Sigmoid colon (tissue), 6 donors: ENCODE measurements at regions not wholly inside any gene's neighbourhood (a gene's known extent, or its start where the extent isn't known, plus 50 kb on each side); places are given as distances from the start of the nearest gene placed in this dataset.

Experiments used
- DNase-seq: peaks from one replicate; pipeline ENCODE4 v3.0.0-alpha.2; 2019
- H3K27ac ChIP-seq, 4 donors: fragments of 200-600 bp; sonication (generic); one replicate each; pipeline ENCODE4 v1.5.1; 2016 to 2019; ENCODE audit warnings: mild to moderate bottlenecking in 1 of 4
- H3K27me3 ChIP-seq, 3 donors: fragments of 200-600 bp; sonication (generic); one replicate each; pipeline ENCODE4 v1.5.1; 2019; ENCODE audit warnings: mild to moderate bottlenecking in 1 of 3
- H3K36me3 ChIP-seq, 4 donors: fragments of 200-600 bp; sonication (generic); one replicate each; pipeline ENCODE4 v1.5.1; 2016 to 2019
- H3K4me1 ChIP-seq, 4 donors: fragments of 200-600 bp; sonication (generic); one replicate each; pipeline ENCODE4 v1.5.1; 2017 to 2019
- H3K4me3 ChIP-seq, 4 donors: fragments of 200-600 bp; sonication (generic); one replicate each; pipeline ENCODE4 v1.5.1; 2017 to 2019; ENCODE audit warnings: mild to moderate bottlenecking in 2 of 4, moderate library complexity in 1 of 4
- H3K9me3 ChIP-seq, 4 donors: fragments of 200-600 bp in 3 of 4; sonication (generic) in 3 of 4; one replicate each; pipeline versions ENCODE4 v1.5.1 to v1.6.1; 2013 to 2019
- EP300 ChIP-seq, 4 donors: sonication (generic); formaldehyde crosslinking; IDR thresholded peaks; one replicate each; pipeline ENCODE4 v1.6.1; 2017; ENCODE audit warnings: antibody characterized with exemption in 4 of 4
- POLR2A ChIP-seq, 2 donors: fragments of 450-650 bp; IDR thresholded peaks; one replicate each; pipeline ENCODE4 v1.6.1; 2016; ENCODE audit warnings: antibody characterized with exemption in 2 of 2, mild to moderate bottlenecking in 2 of 2, moderate library complexity in 2 of 2
- POLR2AphosphoS5 ChIP-seq, 4 donors: sonication (generic); formaldehyde crosslinking; IDR thresholded peaks; one replicate each; pipeline ENCODE4 v1.6.1; 2017; ENCODE audit warnings: antibody characterized with exemption in 4 of 4
- WGBS, 2 donors: extraction: QIAGEN DNeasy Blood & Tissue Kit; methylation state at CpG; one replicate each; pipeline ENCODE4 v1.1.7; 2013; 5-methylcytosine and 5-hydroxymethylcytosine counted together
- intact Hi-C: fragments of 100-400 bp; cut with DNase I; formaldehyde crosslinking; loops from one replicate; pipeline ENCODE4 v1.15.1; 2023
- TF ChIP-seq, protein P1 (sequence below), 4 experiments: fragments of 450-650 bp in 3 of 4; fragments of 200-600 bp in 1 of 4; IDR thresholded peaks; one replicate each; pipeline ENCODE4 v1.5.1; 2016 to 2019; ENCODE audit warnings: antibody characterized with exemption in 4 of 4, mild to moderate bottlenecking in 3 of 4, moderate library complexity in 2 of 4
- donor health status: healthy with polysubstance abuse.
- donor health status: healthy.

DNA sequence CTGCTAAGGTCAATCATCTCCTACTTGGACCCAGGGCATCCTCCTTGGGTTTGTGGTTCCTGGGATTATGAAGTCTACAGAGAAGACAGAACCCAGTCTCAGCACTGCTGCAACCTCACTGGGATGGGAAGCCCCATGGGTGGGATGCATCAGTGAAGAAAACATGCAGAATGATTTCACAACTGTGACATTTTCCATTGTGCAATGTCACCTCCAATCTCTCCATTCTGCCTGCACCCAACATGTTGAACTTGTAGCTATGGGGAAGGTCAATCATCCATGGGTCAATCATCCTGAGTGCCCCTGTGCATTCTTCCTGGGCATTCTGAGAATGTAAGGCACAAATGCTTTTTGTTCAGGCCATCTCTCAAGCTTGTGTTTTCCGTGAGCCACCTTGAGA, 1004.4 kb upstream of the TMEM132C start:
- H3K4me3 ChIP-seq = no peak overlapping the region
- WGBS, 2 donors = 72 to 82% methylated on average over 1 of the region's 1 CpG
- no peaks in the 10 kb centered on the region for H3K27me3 ChIP-seq
- no peak for TF ChIP-seq POLR2A (IDR thresholded peaks at IDR 0.05)
- TF ChIP-seq POLR2AphosphoS5 (IDR thresholded peaks at IDR 0.05) = no peak
- TF ChIP-seq, protein P1, sequence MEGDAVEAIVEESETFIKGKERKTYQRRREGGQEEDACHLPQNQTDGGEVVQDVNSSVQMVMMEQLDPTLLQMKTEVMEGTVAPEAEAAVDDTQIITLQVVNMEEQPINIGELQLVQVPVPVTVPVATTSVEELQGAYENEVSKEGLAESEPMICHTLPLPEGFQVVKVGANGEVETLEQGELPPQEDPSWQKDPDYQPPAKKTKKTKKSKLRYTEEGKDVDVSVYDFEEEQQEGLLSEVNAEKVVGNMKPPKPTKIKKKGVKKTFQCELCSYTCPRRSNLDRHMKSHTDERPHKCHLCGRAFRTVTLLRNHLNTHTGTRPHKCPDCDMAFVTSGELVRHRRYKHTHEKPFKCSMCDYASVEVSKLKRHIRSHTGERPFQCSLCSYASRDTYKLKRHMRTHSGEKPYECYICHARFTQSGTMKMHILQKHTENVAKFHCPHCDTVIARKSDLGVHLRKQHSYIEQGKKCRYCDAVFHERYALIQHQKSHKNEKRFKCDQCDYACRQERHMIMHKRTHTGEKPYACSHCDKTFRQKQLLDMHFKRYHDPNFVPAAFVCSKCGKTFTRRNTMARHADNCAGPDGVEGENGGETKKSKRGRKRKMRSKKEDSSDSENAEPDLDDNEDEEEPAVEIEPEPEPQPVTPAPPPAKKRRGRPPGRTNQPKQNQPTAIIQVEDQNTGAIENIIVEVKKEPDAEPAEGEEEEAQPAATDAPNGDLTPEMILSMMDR (IDR thresholded peaks at IDR 0.05) = no peak
- no peak for TF ChIP-seq EP300 (IDR thresholded peaks at IDR 0.05)
- DNase-seq = no peak
- H3K27ac ChIP-seq = no peak overlapping the region
- no peaks in the 10 kb centered on the region for H3K4me1 ChIP-seq
- H3K9me3 ChIP-seq = no peaks in the 10 kb centered on the region
- intact Hi-C loops = no loop called here
- H3K36me3 ChIP-seq = no peaks in the 10 kb centered on the region

DNA sequence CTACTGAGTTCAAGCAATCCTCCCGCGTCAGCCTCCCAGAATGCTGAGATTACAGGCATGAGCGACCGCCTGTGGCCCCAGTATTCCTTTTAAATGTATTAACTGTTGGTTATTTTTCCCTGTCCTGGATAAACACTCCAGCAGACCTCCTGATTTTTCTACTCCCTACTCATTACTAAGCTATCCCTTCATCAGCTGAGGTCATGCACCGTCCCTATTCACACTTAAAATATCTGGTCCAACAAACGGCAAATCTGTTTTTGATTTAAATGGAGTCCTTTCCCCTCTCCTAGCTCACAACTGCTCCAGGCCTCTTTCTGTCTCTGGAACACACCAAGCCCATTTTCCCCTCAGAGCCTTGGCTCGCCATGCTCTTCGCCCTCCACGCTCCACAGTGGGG, 1003.3 kb upstream of the TMEM132C start:
- no peak for DNase-seq
- Histone ChIP-seq H3K36me3 (no peaks in the 10 kb centered on the region), H3K27ac (no peak overlapping the region), H3K4me3 (no peak overlapping the region), H3K27me3 (no peaks in the 10 kb centered on the region), H3K4me1 (no peaks in the 10 kb centered on the region), H3K9me3 (no peaks in the 10 kb centered on the region)
- no peak for TF ChIP-seq EP300 (IDR thresholded peaks at IDR 0.05)
- TF ChIP-seq POLR2AphosphoS5 (IDR thresholded peaks at IDR 0.05) = no peak
- intact Hi-C loops = no loop called here
- 94 to 95% methylated on average over 9 of the region's 9 CpGs for WGBS, 2 donors

DNA sequence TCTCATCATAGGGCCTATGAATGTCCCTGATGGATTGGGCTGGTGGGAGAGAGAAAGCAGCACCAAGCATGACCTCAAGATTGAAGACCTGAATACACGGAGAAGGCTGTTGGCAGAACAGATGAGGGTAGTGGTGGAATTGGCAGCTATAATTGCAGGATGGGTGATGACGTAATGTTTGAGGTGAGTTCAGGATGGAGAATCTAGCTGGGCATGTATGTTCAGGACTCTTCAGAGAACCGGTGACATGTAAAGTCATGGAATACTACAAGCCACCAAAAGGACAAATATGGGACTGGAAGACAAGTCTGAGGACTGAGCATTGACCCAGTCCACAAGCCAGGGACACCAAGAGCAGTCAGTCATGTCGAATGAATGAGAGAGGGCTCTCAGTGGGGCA, 999.8 kb upstream of the TMEM132C start:
- intact Hi-C loops = no loop called here
- Histone ChIP-seq H3K4me1 (no peaks in the 10 kb centered on the region), H3K36me3 (no peaks in the 10 kb centered on the region), H3K9me3 (no peaks in the 10 kb centered on the region), H3K27me3 (no peaks in the 10 kb centered on the region), H3K27ac (no peak overlapping the region), H3K4me3 (no peak overlapping the region)
- TF ChIP-seq POLR2A (IDR thresholded peaks at IDR 0.05) = no peak
- TF ChIP-seq EP300 (IDR thresholded peaks at IDR 0.05) = no peak
- TF ChIP-seq, protein P1 (IDR thresholded peaks at IDR 0.05) = no peak
- TF ChIP-seq POLR2AphosphoS5 (IDR thresholded peaks at IDR 0.05) = no peak
- 82 to 89% methylated on average over 4 of the region's 4 CpGs for WGBS, 2 donors
- no peak for DNase-seq

DNA sequence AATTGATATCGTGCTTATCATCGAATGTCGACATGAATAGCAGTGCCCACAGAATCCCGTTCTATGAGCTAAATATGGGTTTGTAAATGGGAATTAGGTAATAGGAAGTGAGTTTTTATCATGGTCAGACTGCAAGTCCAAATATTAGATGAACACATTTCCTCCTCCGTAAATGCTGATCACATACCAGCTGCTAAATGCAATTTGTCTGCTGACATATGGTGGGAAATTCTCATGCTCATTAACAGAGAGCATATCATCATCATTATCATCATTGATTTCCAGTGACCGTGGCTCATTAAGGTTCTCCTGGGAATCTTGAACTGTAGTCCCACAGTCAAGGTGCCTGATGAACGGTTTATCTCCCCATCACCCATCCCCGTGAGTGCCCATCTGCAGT, 998.8 kb upstream of the TMEM132C start:
- DNase-seq = no peak
- no peaks in the 10 kb centered on the region for H3K36me3 ChIP-seq
- no peaks in the 10 kb centered on the region for H3K4me1 ChIP-seq
- intact Hi-C loops = no loop called here
- no peaks in the 10 kb centered on the region for H3K27me3 ChIP-seq
- H3K9me3 ChIP-seq = no peaks in the 10 kb centered on the region
- WGBS, 2 donors = 87 to 89% methylated on average over 8 of the region's 8 CpGs
- H3K27ac ChIP-seq = no peak overlapping the region
- H3K4me3 ChIP-seq = no peak overlapping the region
- TF ChIP-seq POLR2A (IDR thresholded peaks at IDR 0.05) (no peak), EP300 (IDR thresholded peaks at IDR 0.05) (no peak), POLR2AphosphoS5 (IDR thresholded peaks at IDR 0.05) (no peak)
- TF ChIP-seq, protein P1 (IDR thresholded peaks at IDR 0.05) = no peak

DNA sequence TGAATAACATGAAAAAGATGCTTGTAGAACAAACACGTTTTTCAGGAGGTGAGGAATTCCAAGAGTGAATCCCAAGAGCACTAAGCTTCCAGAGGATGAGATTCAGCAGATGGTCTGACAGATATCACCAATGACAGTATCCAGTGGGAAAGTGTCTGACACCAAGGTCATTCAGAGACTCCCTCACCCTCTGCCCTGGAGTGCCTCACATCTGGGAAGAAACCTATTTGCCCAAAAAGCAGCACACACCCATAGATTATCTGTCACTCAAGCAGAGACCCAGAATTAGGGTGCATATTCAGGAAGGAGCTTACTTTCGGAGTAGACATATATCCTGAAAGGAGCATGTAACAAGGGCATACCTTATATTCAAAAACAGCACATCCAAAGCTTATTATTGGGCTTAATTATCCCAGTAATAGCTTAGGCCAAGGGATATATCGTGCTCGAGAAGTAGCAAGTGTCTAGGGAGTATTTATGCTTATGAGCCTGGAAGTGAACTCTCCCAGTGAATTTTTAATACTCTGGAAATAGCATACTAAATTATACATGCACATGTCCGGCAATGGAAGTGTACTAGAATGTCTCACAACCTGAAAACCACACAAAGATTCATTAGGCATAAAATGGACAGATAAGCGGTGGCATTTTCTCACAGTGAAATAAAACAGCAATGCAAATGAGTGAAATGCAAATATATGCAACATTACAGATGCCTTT, 998.1 kb upstream of the TMEM132C start:
- H3K27me3 ChIP-seq = no peaks in the 10 kb centered on the region
- H3K27ac ChIP-seq = no peak overlapping the region
- TF ChIP-seq, protein P1 (IDR thresholded peaks at IDR 0.05) = no peak
- no peak for TF ChIP-seq EP300 (IDR thresholded peaks at IDR 0.05)
- no peak for TF ChIP-seq POLR2A (IDR thresholded peaks at IDR 0.05)
- TF ChIP-seq POLR2AphosphoS5 (IDR thresholded peaks at IDR 0.05) = no peak
- no peaks in the 10 kb centered on the region for H3K36me3 ChIP-seq
- 75 to 78% methylated on average over 6 of the region's 6 CpGs for WGBS, 2 donors
- H3K4me1 ChIP-seq = no peaks in the 10 kb centered on the region
- no peak for DNase-seq
- H3K9me3 ChIP-seq = no peaks in the 10 kb centered on the region
- intact Hi-C loops = no loop called here
- H3K4me3 ChIP-seq = no peak overlapping the region
